HepG2 (cell line): ENCODE measurements at regions not wholly inside any gene's neighbourhood (a gene's known extent, or its start where the extent isn't known, plus 50 kb on each side); places are given as distances from the start of the nearest gene placed in this dataset.

Source experiments
- ARNT2 ChIP-seq: sonication (generic); formaldehyde crosslinking; IDR thresholded peaks from 2 replicates; pipeline ENCODE4 v1.8.0; 2022; ENCODE audit warnings: mild to moderate bottlenecking, low read depth, missing genetic modification reagents, moderate library complexity
- ATF7 ChIP-seq, 2 experiments: fragments of 450-650 bp in 1 of 2; sonication (generic) in 1 of 2; formaldehyde crosslinking in 1 of 2; IDR thresholded peaks; 2 replicates each; pipeline versions ENCODE4 v1.4.0 to v1.6.1; 2016 to 2020; ENCODE audit warnings: antibody characterized with exemption in 1 of 2, mild to moderate bottlenecking in 1 of 2, missing genetic modification reagents in 1 of 2
- BRCA1 ChIP-seq: sonication (generic); formaldehyde crosslinking; IDR thresholded peaks from 2 replicates; pipeline ENCODE4 v1.4.0; 2020; ENCODE audit warnings: missing genetic modification reagents
- FOXC1 ChIP-seq: sonication (generic); formaldehyde crosslinking; IDR thresholded peaks from 2 replicates; pipeline ENCODE4 v1.8.0; 2022; ENCODE audit warnings: mild to moderate bottlenecking, missing genetic modification reagents, borderline replicate concordance
- MTA3 ChIP-seq: sonication (generic); formaldehyde crosslinking; IDR thresholded peaks from 2 replicates; pipeline ENCODE4 v1.4.0; 2020; ENCODE audit warnings: missing genetic modification reagents
- RFX5 ChIP-seq: IDR thresholded peaks from 2 replicates; pipeline ENCODE4 v1.6.1; 2011; ENCODE audit warnings: low read depth, low read length, improper control_type of control experiment
- SP2 ChIP-seq: sonication (generic); formaldehyde crosslinking; IDR thresholded peaks from 2 replicates; pipeline ENCODE4 v1.5.1; 2020; ENCODE audit warnings: mild to moderate bottlenecking, missing genetic modification reagents
- TFDP1 ChIP-seq: IDR thresholded peaks from 2 replicates; pipeline ENCODE4 v1.6.1; 2016; ENCODE audit warnings: missing compliant biosample characterization, missing genetic modification reagents, borderline replicate concordance
- ZBTB2 ChIP-seq: sonication (generic); formaldehyde crosslinking; IDR thresholded peaks from 2 replicates; pipeline ENCODE4 v1.8.0; 2022; ENCODE audit warnings: low read depth, missing genetic modification reagents
- ZFP82 ChIP-seq: sonication (generic); formaldehyde crosslinking; IDR thresholded peaks from 2 replicates; pipeline ENCODE4 v1.5.1; 2020; ENCODE audit warnings: mild to moderate bottlenecking, missing genetic modification reagents, borderline replicate concordance
- ZMYM3 ChIP-seq: sonication (generic); formaldehyde crosslinking; IDR thresholded peaks from 2 replicates; pipeline ENCODE4 v1.5.1; 2020; ENCODE audit warnings: mild to moderate bottlenecking, missing genetic modification reagents
- ZNF326 ChIP-seq: sonication (generic); formaldehyde crosslinking; IDR thresholded peaks from 2 replicates; pipeline ENCODE4 v1.4.0; 2020; ENCODE audit warnings: missing genetic modification reagents, borderline replicate concordance
- ZNF350 ChIP-seq: sonication (generic); formaldehyde crosslinking; IDR thresholded peaks from 2 replicates; pipeline ENCODE4 v1.4.0; 2020; ENCODE audit warnings: mild to moderate bottlenecking, low read depth, missing genetic modification reagents, borderline replicate concordance
- ZNF501 ChIP-seq: sonication (generic); formaldehyde crosslinking; IDR thresholded peaks from 2 replicates; pipeline ENCODE4 v1.5.1; 2020; ENCODE audit warnings: mild to moderate bottlenecking, moderate library complexity, missing genetic modification reagents
- ZNF746 ChIP-seq: sonication (generic); formaldehyde crosslinking; IDR thresholded peaks from 2 replicates; pipeline ENCODE4 v1.8.0; 2022; ENCODE audit warnings: mild to moderate bottlenecking, missing genetic modification reagents
- ZNF749 ChIP-seq: sonication (generic); formaldehyde crosslinking; IDR thresholded peaks from 2 replicates; pipeline ENCODE4 v1.8.0; 2022; ENCODE audit warnings: mild to moderate bottlenecking, missing genetic modification reagents, moderate library complexity, borderline replicate concordance
- TF ChIP-seq, protein P1 (sequence below): sonication (generic); formaldehyde crosslinking; IDR thresholded peaks from 2 replicates; pipeline ENCODE4 v1.4.0; 2020; ENCODE audit warnings: missing genetic modification reagents
- TF ChIP-seq, protein P2 (sequence below): sonication (generic); formaldehyde crosslinking; IDR thresholded peaks from 2 replicates; pipeline ENCODE4 v1.5.0; 2020; ENCODE audit warnings: mild to moderate bottlenecking, missing genetic modification reagents
- TF ChIP-seq, protein P3 (sequence below): sonication (generic); formaldehyde crosslinking; IDR thresholded peaks from 2 replicates; pipeline ENCODE4 v1.5.0; 2020; ENCODE audit warnings: mild to moderate bottlenecking, missing genetic modification reagents
- TF ChIP-seq, protein P4 (sequence below): sonication (generic); formaldehyde crosslinking; IDR thresholded peaks from 2 replicates; pipeline ENCODE4 v1.8.0; 2022; ENCODE audit warnings: missing genetic modification reagents, low read depth, mild to moderate bottlenecking, borderline replicate concordance

GRCh38 chr20:53800883-53801604, 207.4 kb upstream of the ZNF217 start (continued):
- TF ChIP-seq TFDP1 (CRISPR knock-in tag) (peak; percentile 55; the same call in 1 of the 2 replicates), ARNT2 (CRISPR knock-in tag) (peak; percentile 66; the same call in 1 of the 2 replicates), MTA3 (CRISPR knock-in tag) (no peak), ZBTB2 (no peak), RFX5 (no peak), ZNF326 (CRISPR knock-in tag) (no peak), ZNF749 (CRISPR knock-in tag) (peak; percentile 75; the same call in 1 of the 2 replicates), FOXC1 (CRISPR knock-in tag) (peak; percentile 78; the same call in 1 of the 2 replicates), SP2 (CRISPR knock-in tag) (no peak), ZFP82 (CRISPR knock-in tag) (no peak), ZNF746 (CRISPR knock-in tag) (peak; percentile 80; the same call in 1 of the 2 replicates), ZNF501 (CRISPR knock-in tag) (peak; percentile 92), ZNF350 (CRISPR knock-in tag) (peak; percentile 34; the same call in 1 of the 2 replicates), ATF7 (IDR thresholded peaks at IDR 0.05) (no peak), ATF7 (CRISPR knock-in tag; IDR thresholded peaks at IDR 0.05) (peak; percentile 67; the same call in 1 of the 2 replicates), BRCA1 (no peak), ZMYM3 (CRISPR knock-in tag) (peak; percentile 95)
- TF ChIP-seq, protein P1, sequence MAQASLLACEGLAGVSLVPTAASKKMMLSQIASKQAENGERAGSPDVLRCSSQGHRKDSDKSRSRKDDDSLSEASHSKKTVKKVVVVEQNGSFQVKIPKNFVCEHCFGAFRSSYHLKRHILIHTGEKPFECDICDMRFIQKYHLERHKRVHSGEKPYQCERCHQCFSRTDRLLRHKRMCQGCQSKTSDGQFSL (CRISPR knock-in tag), result peak; percentile 64; the same call in 1 of the 2 replicates
- TF ChIP-seq, protein P2, sequence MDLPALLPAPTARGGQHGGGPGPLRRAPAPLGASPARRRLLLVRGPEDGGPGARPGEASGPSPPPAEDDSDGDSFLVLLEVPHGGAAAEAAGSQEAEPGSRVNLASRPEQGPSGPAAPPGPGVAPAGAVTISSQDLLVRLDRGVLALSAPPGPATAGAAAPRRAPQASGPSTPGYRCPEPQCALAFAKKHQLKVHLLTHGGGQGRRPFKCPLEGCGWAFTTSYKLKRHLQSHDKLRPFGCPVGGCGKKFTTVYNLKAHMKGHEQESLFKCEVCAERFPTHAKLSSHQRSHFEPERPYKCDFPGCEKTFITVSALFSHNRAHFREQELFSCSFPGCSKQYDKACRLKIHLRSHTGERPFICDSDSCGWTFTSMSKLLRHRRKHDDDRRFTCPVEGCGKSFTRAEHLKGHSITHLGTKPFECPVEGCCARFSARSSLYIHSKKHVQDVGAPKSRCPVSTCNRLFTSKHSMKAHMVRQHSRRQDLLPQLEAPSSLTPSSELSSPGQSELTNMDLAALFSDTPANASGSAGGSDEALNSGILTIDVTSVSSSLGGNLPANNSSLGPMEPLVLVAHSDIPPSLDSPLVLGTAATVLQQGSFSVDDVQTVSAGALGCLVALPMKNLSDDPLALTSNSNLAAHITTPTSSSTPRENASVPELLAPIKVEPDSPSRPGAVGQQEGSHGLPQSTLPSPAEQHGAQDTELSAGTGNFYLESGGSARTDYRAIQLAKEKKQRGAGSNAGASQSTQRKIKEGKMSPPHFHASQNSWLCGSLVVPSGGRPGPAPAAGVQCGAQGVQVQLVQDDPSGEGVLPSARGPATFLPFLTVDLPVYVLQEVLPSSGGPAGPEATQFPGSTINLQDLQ (CRISPR knock-in tag), result 0 out of 2 replicates have a peak, but pooled peaks have one; percentile 47
- TF ChIP-seq, protein P3, sequence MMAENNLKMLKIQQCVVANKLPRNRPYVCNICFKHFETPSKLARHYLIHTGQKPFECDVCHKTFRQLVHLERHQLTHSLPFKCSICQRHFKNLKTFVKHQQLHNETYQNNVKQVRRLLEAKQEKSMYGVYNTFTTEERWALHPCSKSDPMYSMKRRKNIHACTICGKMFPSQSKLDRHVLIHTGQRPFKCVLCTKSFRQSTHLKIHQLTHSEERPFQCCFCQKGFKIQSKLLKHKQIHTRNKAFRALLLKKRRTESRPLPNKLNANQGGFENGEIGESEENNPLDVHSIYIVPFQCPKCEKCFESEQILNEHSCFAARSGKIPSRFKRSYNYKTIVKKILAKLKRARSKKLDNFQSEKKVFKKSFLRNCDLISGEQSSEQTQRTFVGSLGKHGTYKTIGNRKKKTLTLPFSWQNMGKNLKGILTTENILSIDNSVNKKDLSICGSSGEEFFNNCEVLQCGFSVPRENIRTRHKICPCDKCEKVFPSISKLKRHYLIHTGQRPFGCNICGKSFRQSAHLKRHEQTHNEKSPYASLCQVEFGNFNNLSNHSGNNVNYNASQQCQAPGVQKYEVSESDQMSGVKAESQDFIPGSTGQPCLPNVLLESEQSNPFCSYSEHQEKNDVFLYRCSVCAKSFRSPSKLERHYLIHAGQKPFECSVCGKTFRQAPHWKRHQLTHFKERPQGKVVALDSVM (CRISPR knock-in tag), result peak; percentile 93
- TF ChIP-seq, protein P4, sequence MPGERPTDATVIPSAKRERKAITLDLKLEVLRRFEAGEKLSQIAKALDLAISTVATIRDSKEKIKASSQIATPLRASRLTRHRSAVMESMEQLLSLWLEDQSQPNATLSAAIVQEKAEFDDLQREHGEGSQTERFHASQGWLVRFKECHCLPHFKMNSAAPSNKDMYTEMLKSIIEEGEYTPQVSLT (CRISPR knock-in tag), result peak; percentile 87; the same call in 1 of the 2 replicates
